ENCODE measurements at regions not wholly inside any gene's neighbourhood (a gene's known extent, or its start where the extent isn't known, plus 50 kb on each side); places are given as distances from the start of the nearest gene placed in this dataset.

DNA sequence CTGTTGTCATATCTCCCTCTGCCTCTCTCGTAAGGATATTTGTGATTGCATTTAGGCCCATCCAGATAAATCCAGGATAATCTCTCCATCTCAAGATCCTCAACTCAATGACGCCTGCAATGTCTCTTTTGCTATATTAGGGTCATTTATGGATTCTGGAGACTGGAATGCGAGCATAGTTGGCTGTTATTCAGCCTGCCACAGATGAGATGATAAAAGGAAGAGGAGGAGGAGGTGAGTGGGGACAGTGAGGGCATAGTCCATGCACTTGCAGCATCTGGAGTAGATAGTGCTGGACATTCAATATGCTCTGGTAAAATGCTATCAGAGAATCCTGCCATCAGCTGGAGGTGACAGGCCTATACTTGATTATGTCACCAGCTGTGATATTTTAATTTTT is 131.6 kb upstream of the CACNA1E start:
- no peak overlapping the region for H3K27ac ChIP-seq (ENCODE audit: low read length)
- H3K4me3 ChIP-seq (ENCODE audit: low read length): no peak overlapping the region
- H3K9me3 ChIP-seq (ENCODE audit: control insufficient read depth, low read depth, low read length): no peaks in the 10 kb centered on the region
- H3K4me1 ChIP-seq (ENCODE audit: control insufficient read depth, insufficient read depth, low read length): no peaks in the 10 kb centered on the region
- H3K36me3 ChIP-seq (ENCODE audit: control insufficient read depth, insufficient read depth, low read length): no peaks in the 10 kb centered on the region
- no CpG with 5 or more reads among the region's 3 CpGs for WGBS (ENCODE audit: insufficient coverage, low lambda C conversion rate)
- no peaks in the 10 kb centered on the region for H3K27me3 ChIP-seq (ENCODE audit: control insufficient read depth, insufficient read depth, low read length)
- DNase-seq: no peak

DNA sequence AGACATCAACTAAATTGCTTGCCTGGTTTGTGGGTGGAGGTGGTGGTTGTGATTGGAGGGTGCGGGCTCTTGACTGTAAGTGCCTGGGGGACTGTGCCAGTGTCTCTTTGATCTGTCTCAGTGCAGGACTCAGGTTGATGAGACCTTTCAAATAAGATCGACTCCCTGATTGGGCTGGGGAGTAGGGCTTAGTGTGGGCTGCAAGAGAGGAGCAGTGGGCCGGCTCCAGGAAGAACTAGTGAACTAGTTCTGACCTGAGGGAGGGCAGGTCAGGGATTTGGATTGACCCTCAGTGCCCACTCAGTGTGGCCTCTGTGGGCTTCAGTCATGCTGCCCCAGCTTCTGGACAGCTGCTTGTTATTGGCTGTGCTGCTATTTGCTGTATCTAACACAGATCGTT is 130.6 kb upstream of the CACNA1E start:
- Histone ChIP-seq H3K4me1 (ENCODE audit: control insufficient read depth, insufficient read depth, low read length) (no peaks in the 10 kb centered on the region), H3K4me3 (ENCODE audit: low read length) (no peak overlapping the region), H3K27me3 (ENCODE audit: control insufficient read depth, insufficient read depth, low read length) (no peaks in the 10 kb centered on the region), H3K27ac (ENCODE audit: low read length) (no peak overlapping the region), H3K36me3 (ENCODE audit: control insufficient read depth, insufficient read depth, low read length) (no peaks in the 10 kb centered on the region), H3K9me3 (ENCODE audit: control insufficient read depth, low read depth, low read length) (no peaks in the 10 kb centered on the region)
- no CpG with 5 or more reads among the region's 4 CpGs for WGBS (ENCODE audit: insufficient coverage, low lambda C conversion rate)
- no peak for DNase-seq

DNA sequence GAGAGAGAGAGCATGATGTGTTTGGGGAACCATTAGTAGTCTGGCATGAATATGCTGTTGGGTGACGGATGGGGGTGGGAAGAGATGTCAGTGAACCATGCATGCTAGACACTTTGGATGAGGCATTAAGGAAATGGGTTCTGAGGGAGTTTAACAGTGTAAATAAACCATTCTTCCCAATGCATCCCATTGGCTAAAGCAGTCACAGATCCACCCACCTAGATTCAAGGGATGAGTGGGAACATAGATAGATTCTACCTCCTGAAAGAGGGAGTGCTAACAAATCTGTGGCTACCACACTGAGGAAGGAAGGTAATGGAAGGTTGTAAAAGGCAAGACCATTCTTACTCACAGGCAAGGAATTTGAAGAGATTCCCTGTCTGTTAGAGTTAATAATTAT is 129.8 kb upstream of the CACNA1E start:
- DNase-seq: peak in 1 of 2 donors; percentile 31
- Histone ChIP-seq H3K4me1 (ENCODE audit: control insufficient read depth, insufficient read depth, low read length) (no peaks in the 10 kb centered on the region), H3K27ac (ENCODE audit: low read length) (no peak overlapping the region), H3K9me3 (ENCODE audit: control insufficient read depth, low read depth, low read length) (no peaks in the 10 kb centered on the region), H3K36me3 (ENCODE audit: control insufficient read depth, insufficient read depth, low read length) (no peaks in the 10 kb centered on the region), H3K4me3 (ENCODE audit: low read length) (no peak overlapping the region), H3K27me3 (ENCODE audit: control insufficient read depth, insufficient read depth, low read length) (no peaks in the 10 kb centered on the region)
- no CpG with 5 or more reads among the region's 1 CpG for WGBS (ENCODE audit: insufficient coverage, low lambda C conversion rate)

DNA sequence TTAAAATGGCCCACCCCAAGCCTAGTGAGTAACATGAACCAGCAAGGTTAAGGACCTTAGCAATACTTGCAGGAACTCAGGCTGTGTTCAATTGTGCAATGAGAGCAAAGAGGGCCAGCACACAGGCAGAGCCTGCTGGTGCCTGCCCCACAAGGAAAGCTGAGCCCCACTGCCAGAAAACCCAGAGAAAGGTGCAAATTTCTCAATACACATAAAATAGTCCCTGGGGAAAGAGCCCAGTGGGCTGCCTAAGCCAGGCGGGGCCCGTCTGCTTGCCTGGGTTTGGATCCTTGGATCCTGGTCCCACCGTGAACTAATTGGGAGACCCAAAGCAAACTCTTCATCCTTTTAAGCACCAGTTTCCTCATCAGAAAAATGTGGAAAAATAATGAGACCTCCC is 128.5 kb upstream of the CACNA1E start:
- H3K4me3 ChIP-seq (ENCODE audit: low read length): no peak overlapping the region
- no peaks in the 10 kb centered on the region for H3K4me1 ChIP-seq (ENCODE audit: control insufficient read depth, insufficient read depth, low read length)
- no peaks in the 10 kb centered on the region for H3K9me3 ChIP-seq (ENCODE audit: control insufficient read depth, low read depth, low read length)
- no peaks in the 10 kb centered on the region for H3K27me3 ChIP-seq (ENCODE audit: control insufficient read depth, insufficient read depth, low read length)
- no peak overlapping the region for H3K27ac ChIP-seq (ENCODE audit: low read length)
- DNase-seq: no peak
- no peaks in the 10 kb centered on the region for H3K36me3 ChIP-seq (ENCODE audit: control insufficient read depth, insufficient read depth, low read length)
- no CpG with 5 or more reads among the region's 3 CpGs for WGBS (ENCODE audit: insufficient coverage, low lambda C conversion rate)

DNA sequence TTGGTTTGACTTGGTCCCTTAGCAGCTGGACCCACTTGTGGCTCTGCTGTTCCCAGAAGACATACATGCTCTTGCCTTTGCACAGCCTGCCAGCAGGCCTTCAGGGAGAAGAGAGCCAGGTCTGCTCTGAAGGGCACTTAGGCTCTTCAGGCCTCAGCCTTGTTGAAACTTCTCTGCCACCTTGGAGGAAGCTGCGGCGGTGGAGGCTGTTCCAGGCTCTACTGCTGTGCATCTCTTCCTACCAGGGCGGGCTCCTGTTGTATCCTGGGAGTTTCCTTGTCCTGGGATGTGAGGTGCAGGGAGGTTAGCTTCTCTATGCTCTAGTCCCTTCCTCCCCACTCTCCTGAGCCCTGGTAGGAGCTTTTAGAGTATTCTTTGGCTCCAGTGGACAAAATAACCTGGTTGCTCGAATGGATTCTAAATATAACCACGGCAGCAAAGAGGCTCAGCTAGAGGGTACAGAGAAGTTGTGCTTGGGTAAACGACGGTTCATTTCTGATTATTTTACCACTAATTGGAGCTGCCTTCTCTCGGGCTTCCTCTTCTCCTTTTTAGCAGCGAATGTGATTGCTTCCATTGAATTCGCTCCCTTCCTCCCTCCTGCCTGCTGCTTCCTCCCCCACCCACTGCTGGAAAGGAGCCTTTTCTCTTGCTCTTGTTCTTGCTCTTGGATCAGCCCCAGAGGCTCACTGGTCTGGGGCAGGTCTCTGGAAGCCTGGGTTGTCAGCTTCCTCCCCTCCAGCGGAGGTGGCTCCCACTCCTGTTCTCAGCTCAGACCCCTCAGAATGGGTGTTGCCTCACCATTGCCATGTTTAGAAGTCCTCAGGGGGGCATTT is 126.6 kb upstream of the CACNA1E start:
- no peaks in the 10 kb centered on the region for H3K27me3 ChIP-seq (ENCODE audit: control insufficient read depth, insufficient read depth, low read length)
- no peaks in the 10 kb centered on the region for H3K4me1 ChIP-seq (ENCODE audit: control insufficient read depth, insufficient read depth, low read length)
- no peak overlapping the region for H3K27ac ChIP-seq (ENCODE audit: low read length)
- no peaks in the 10 kb centered on the region for H3K36me3 ChIP-seq (ENCODE audit: control insufficient read depth, insufficient read depth, low read length)
- WGBS (ENCODE audit: insufficient coverage, low lambda C conversion rate): 80% methylated on average over 1 of the region's 11 CpGs
- H3K9me3 ChIP-seq (ENCODE audit: control insufficient read depth, low read depth, low read length): no peaks in the 10 kb centered on the region
- no peak overlapping the region for H3K4me3 ChIP-seq (ENCODE audit: low read length)
- no peak for DNase-seq

DNA sequence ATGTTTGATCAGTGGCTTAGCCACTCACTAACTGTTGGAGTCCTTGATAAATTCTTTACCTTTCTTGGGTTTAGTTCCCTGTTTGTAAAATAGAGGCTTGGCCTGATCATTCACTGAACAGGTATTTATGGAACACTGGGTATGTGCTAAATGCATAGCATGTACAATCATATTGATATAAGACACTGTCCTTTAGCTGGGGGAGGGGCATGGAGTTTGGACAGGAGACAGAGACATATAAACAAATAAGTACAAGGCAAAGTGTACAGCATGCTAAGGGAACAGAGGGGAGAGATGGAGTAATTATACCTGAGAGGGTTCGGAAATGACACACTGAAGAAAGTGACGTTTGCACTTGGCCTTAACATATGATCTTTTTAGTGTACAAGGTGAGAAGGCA is 124.3 kb upstream of the CACNA1E start:
- no peaks in the 10 kb centered on the region for H3K4me1 ChIP-seq (ENCODE audit: control insufficient read depth, insufficient read depth, low read length)
- H3K9me3 ChIP-seq (ENCODE audit: control insufficient read depth, low read depth, low read length): no peaks in the 10 kb centered on the region
- H3K36me3 ChIP-seq (ENCODE audit: control insufficient read depth, insufficient read depth, low read length): no peaks in the 10 kb centered on the region
- 62% methylated on average over 2 of the region's 2 CpGs for WGBS (ENCODE audit: insufficient coverage, low lambda C conversion rate)
- DNase-seq: no peak
- H3K27me3 ChIP-seq (ENCODE audit: control insufficient read depth, insufficient read depth, low read length): no peaks in the 10 kb centered on the region
- H3K27ac ChIP-seq (ENCODE audit: low read length): no peak overlapping the region
- H3K4me3 ChIP-seq (ENCODE audit: low read length): no peak overlapping the region

DNA sequence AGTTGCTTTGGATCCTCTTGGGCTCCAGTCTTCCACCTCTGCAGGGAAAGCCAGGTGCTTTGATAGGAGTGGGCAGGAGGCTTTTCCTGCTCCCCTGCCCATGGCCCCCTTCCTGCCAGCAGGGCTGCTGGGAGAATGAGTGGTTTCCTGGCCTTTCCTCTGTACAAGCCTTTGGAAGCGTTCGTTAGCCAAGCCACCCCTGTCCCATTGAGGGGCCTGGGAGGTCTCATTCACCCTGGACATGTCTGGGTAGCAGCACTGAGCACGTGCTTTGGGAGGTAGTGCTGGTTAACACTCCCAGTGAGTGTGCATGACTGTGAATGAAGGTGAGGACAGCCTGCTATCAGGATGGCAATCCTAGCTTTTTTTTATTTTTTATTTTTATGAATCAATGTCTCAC is 118.5 kb upstream of the CACNA1E start:
- no peaks in the 10 kb centered on the region for H3K9me3 ChIP-seq (ENCODE audit: control insufficient read depth, low read depth, low read length)
- no peaks in the 10 kb centered on the region for H3K4me1 ChIP-seq (ENCODE audit: control insufficient read depth, insufficient read depth, low read length)
- H3K27me3 ChIP-seq (ENCODE audit: control insufficient read depth, insufficient read depth, low read length): no peaks in the 10 kb centered on the region
- no peak for DNase-seq
- H3K27ac ChIP-seq (ENCODE audit: low read length): no peak overlapping the region
- H3K4me3 ChIP-seq (ENCODE audit: low read length): no peak overlapping the region
- no peaks in the 10 kb centered on the region for H3K36me3 ChIP-seq (ENCODE audit: control insufficient read depth, insufficient read depth, low read length)
- no CpG with 5 or more reads among the region's 3 CpGs for WGBS (ENCODE audit: insufficient coverage, low lambda C conversion rate)

DNA sequence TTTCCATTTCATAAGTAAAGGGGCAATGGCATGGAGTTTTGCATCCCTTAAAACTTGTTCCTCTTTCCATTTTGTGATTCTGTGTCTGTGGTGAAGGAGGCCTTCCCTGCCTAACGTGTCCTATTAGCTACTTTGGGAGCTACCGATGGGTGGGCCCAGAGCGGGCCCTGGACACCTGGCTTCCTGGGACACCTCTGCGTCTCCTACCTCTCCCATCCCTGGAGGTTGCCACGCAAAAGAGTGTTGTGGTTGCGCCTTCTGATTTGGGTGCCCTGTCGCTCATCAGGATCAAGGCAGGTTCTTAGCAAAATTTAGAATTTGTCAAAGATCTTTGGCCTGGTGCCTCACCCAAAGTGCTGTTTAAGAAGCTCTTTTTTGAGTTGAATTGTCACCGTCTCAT is 116.4 kb upstream of the CACNA1E start:
- Histone ChIP-seq H3K4me3 (ENCODE audit: low read length) (no peak overlapping the region), H3K4me1 (ENCODE audit: control insufficient read depth, insufficient read depth, low read length) (no peaks in the 10 kb centered on the region), H3K9me3 (ENCODE audit: control insufficient read depth, low read depth, low read length) (no peaks in the 10 kb centered on the region), H3K36me3 (ENCODE audit: control insufficient read depth, insufficient read depth, low read length) (no peaks in the 10 kb centered on the region), H3K27me3 (ENCODE audit: control insufficient read depth, insufficient read depth, low read length) (no peaks in the 10 kb centered on the region), H3K27ac (ENCODE audit: low read length) (no peak overlapping the region)
- 100% methylated on average over 2 of the region's 8 CpGs for WGBS (ENCODE audit: insufficient coverage, low lambda C conversion rate)
- no peak for DNase-seq

DNA sequence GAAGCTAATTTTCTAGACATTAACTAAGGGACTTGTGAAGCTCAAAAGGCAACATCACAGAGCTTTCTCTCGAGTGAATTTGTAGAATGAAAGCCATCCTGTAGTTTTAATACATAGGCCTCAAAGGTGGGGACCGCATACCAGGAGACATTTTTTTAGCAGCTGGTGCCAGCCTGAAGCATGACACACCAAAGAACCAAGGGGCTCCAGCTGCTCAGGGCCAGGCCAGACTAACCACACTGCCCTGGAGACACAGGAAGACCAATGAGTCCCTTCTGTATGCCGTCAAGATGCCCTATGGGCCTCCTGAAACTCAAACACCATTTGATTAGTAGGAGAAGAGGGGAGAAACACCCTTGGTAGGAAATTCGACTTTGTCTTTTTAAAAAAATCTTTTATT is 113.9 kb upstream of the CACNA1E start:
- H3K9me3 ChIP-seq (ENCODE audit: control insufficient read depth, low read depth, low read length): no peaks in the 10 kb centered on the region
- DNase-seq: no peak
- H3K36me3 ChIP-seq (ENCODE audit: control insufficient read depth, insufficient read depth, low read length): no peaks in the 10 kb centered on the region
- no CpG with 5 or more reads among the region's 4 CpGs for WGBS (ENCODE audit: insufficient coverage, low lambda C conversion rate)
- no peak overlapping the region for H3K27ac ChIP-seq (ENCODE audit: low read length)
- no peaks in the 10 kb centered on the region for H3K27me3 ChIP-seq (ENCODE audit: control insufficient read depth, insufficient read depth, low read length)
- no peaks in the 10 kb centered on the region for H3K4me1 ChIP-seq (ENCODE audit: control insufficient read depth, insufficient read depth, low read length)
- H3K4me3 ChIP-seq (ENCODE audit: low read length): no peak overlapping the region

DNA sequence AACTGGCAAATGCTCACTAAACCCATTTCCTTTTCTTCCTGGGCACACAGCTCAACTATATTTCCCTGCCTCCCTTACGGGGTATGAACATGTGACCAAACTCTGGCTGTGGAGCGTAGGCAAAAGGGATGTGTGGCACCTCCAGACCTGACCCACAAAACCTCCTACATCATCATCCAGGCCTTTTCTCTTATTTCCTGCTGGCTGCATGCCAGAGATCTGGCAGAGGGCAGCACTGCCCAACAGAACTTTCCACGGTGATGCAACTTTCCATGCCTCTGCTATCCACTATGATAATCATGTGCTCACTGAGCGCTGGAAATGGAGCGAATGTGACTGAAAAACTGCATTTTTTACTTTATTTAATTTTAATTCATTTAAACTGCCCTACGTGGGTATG is 99.6 kb upstream of the CACNA1E start:
- Histone ChIP-seq H3K9me3 (ENCODE audit: control insufficient read depth, low read depth, low read length) (no peaks in the 10 kb centered on the region), H3K27me3 (ENCODE audit: control insufficient read depth, insufficient read depth, low read length) (no peaks in the 10 kb centered on the region), H3K36me3 (ENCODE audit: control insufficient read depth, insufficient read depth, low read length) (no peaks in the 10 kb centered on the region), H3K4me3 (ENCODE audit: low read length) (no peak overlapping the region), H3K4me1 (ENCODE audit: control insufficient read depth, insufficient read depth, low read length) (no peaks in the 10 kb centered on the region), H3K27ac (ENCODE audit: low read length) (no peak overlapping the region)
- peak in 1 of 2 donors; percentile 21 for DNase-seq
- WGBS (ENCODE audit: insufficient coverage, low lambda C conversion rate): 78% methylated on average over 3 of the region's 6 CpGs

DNA sequence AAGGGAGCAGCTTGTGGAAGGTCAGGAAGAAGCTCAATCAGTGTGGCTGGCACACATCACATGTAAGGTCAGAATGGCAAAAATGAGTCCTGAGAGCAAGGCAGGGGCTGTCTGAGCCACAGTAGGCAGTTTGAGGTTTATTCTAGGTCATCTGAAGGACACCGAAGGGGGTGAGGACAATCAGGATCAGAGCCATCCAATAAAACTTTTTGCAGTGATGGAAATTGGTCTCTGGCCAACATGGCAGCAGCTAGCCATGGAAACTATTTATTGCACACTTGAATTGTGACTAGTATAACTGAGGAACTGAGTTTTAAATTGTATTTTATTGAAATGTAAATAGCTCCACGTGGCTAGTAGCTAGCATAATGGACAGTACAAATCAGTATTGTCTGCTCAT is 97.0 kb upstream of the CACNA1E start:
- WGBS (ENCODE audit: insufficient coverage, low lambda C conversion rate): no CpG with 5 or more reads among the region's 2 CpGs

More for the DNA sequence above, 97.0 kb upstream of the CACNA1E start:
- DNase-seq: no peak
- H3K9me3 ChIP-seq (ENCODE audit: control insufficient read depth, low read depth, low read length): no peaks in the 10 kb centered on the region
- H3K4me1 ChIP-seq (ENCODE audit: control insufficient read depth, insufficient read depth, low read length): no peaks in the 10 kb centered on the region
- H3K27me3 ChIP-seq (ENCODE audit: control insufficient read depth, insufficient read depth, low read length): peaks cover 3% of the 10 kb centered on the region
- no peaks in the 10 kb centered on the region for H3K36me3 ChIP-seq (ENCODE audit: control insufficient read depth, insufficient read depth, low read length)
- H3K27ac ChIP-seq (ENCODE audit: low read length): no peak overlapping the region
- H3K4me3 ChIP-seq (ENCODE audit: low read length): no peak overlapping the region
